Smooth muscle cell (in vitro differentiated cells): ENCODE measurements at regions not wholly inside any gene's neighbourhood (a gene's known extent, or its start where the extent isn't known, plus 50 kb on each side); places are given as distances from the start of the nearest gene placed in this dataset.
A peak's percentile ranks its signal among the peaks of the same experiment; 100 is the strongest.

Experiments used
- DNase-seq: peaks from one replicate; lab custom pipeline; 2025; ENCODE audit not compliant: unreplicated experiment; lab: John Stamatoyannopoulos, UW
- H2AFZ ChIP-seq: fragments of 200-600 bp; sonication (generic); 2 replicates; pipeline ENCODE4 v1.6.0; 2016; ENCODE audit warnings: antibody characterized with exemption, low read depth, mild to moderate bottlenecking
- H3F3A ChIP-seq: fragments of 200-600 bp; sonication (generic); 2 replicates; pipeline ENCODE4 v1.6.0; 2017; ENCODE audit warnings: antibody characterized with exemption, low read depth
- H3K27ac ChIP-seq: fragments of 200-600 bp; sonication (generic); 2 replicates; pipeline ENCODE4 v1.5.1; 2016; ENCODE audit warnings: low read depth, mild to moderate bottlenecking
- H3K27me3 ChIP-seq: fragments of 200-600 bp; sonication (generic); 2 replicates; pipeline ENCODE4 v1.6.1; 2016; ENCODE audit warnings: low read depth, mild to moderate bottlenecking
- H3K36me3 ChIP-seq: fragments of 200-600 bp; sonication (generic); 2 replicates; pipeline ENCODE4 v1.5.1; 2016; ENCODE audit warnings: low read depth
- H3K4me1 ChIP-seq: fragments of 200-600 bp; sonication (generic); 2 replicates; pipeline ENCODE4 v1.5.1; 2016; ENCODE audit warnings: low read depth
- H3K4me2 ChIP-seq: fragments of 200-600 bp; sonication (generic); 2 replicates; pipeline ENCODE4 v1.6.0; 2016; ENCODE audit warnings: mild to moderate bottlenecking
- H3K4me3 ChIP-seq: fragments of 200-600 bp; sonication (generic); 2 replicates; pipeline ENCODE4 v1.5.1; 2016; ENCODE audit warnings: mild to moderate bottlenecking
- H3K79me2 ChIP-seq: fragments of 200-600 bp; sonication (generic); 2 replicates; pipeline ENCODE4 v1.6.0; 2016; ENCODE audit warnings: low read depth, mild to moderate bottlenecking
- H3K9ac ChIP-seq: fragments of 200-600 bp; sonication (generic); 2 replicates; pipeline ENCODE4 v1.6.0; 2016; ENCODE audit warnings: low read depth
- H3K9me3 ChIP-seq: fragments of 200-600 bp; sonication (generic); replicated peaks from 2 replicates; pipeline ENCODE4 v1.5.1; 2016; ENCODE audit warnings: low read depth
- H4K20me1 ChIP-seq: fragments of 200-600 bp; sonication (generic); 2 replicates; pipeline ENCODE4 v1.6.0; 2016; ENCODE audit warnings: low read depth
- CTCF ChIP-seq: fragments of 200-600 bp; sonication (generic); IDR thresholded peaks from 2 replicates; pipeline ENCODE4 v1.5.1; 2017; ENCODE audit warnings: borderline replicate concordance, mild to moderate bottlenecking, antibody characterized with exemption; ENCODE audit not compliant: insufficient read depth, poor library complexity, severe bottlenecking
- WGBS: methylation state at CpG from one replicate; pipeline ENCODE4 v1.1.7; 2016; ENCODE audit warnings: low lambda C conversion rate; 5-methylcytosine and 5-hydroxymethylcytosine counted together

- 88% methylated on average over 6 of the region's 6 CpGs for WGBS
- no peaks in the 10 kb centered on the region for H3K4me1 ChIP-seq
- no peak for TF ChIP-seq CTCF
- no peaks in the 10 kb centered on the region for H3K9me3 ChIP-seq
- no peak overlapping the region for H2AFZ ChIP-seq
- no peaks in the 10 kb centered on the region for H3K36me3 ChIP-seq
- no peaks in the 10 kb centered on the region for H4K20me1 ChIP-seq
- H3K27me3 ChIP-seq = no peaks in the 10 kb centered on the region
- H3F3A ChIP-seq = no peaks in the 10 kb centered on the region
- H3K4me2 ChIP-seq = no peak overlapping the region
- H3K27ac ChIP-seq = no peak overlapping the region
- no peak overlapping the region for H3K9ac ChIP-seq
- DNase-seq = no peak
- H3K79me2 ChIP-seq = no peaks in the 10 kb centered on the region
- no peak overlapping the region for H3K4me3 ChIP-seq
Observed at GRCh38 chr4:18957716-18958115, 936.2 kb upstream of the LCORL start.

- Histone ChIP-seq H3K9ac (no peak overlapping the region), H3K4me3 (no peak overlapping the region), H3K27me3 (no peaks in the 10 kb centered on the region), H3K9me3 (no peaks in the 10 kb centered on the region), H2AFZ (peak overlapping the region; percentile 65), H3K4me2 (no peak overlapping the region), H3K36me3 (no peaks in the 10 kb centered on the region), H4K20me1 (no peaks in the 10 kb centered on the region), H3K79me2 (no peaks in the 10 kb centered on the region), H3K4me1 (no peaks in the 10 kb centered on the region), H3K27ac (no peak overlapping the region), H3F3A (no peaks in the 10 kb centered on the region)
- TF ChIP-seq CTCF = no peak
- DNase-seq = no peak
- 49% methylated on average over 2 of the region's 2 CpGs for WGBS
Observed at GRCh38 chr4:18954538-18954937, 933.0 kb upstream of the LCORL start.

- H3F3A ChIP-seq = no peaks in the 10 kb centered on the region
- H3K79me2 ChIP-seq = no peaks in the 10 kb centered on the region
- no peak overlapping the region for H3K4me3 ChIP-seq
- TF ChIP-seq CTCF = no peak
- no peak overlapping the region for H3K27ac ChIP-seq
- H3K4me1 ChIP-seq = no peaks in the 10 kb centered on the region
- no peak overlapping the region for H2AFZ ChIP-seq
- DNase-seq = no peak
- no peaks in the 10 kb centered on the region for H4K20me1 ChIP-seq
- no peaks in the 10 kb centered on the region for H3K27me3 ChIP-seq
- no peak overlapping the region for H3K9ac ChIP-seq
- H3K9me3 ChIP-seq = no peaks in the 10 kb centered on the region
- no peaks in the 10 kb centered on the region for H3K36me3 ChIP-seq
- no peak overlapping the region for H3K4me2 ChIP-seq
Observed at GRCh38 chr4:18953613-18954012, 932.1 kb upstream of the LCORL start.

GRCh38 chr4:18945464-18945863 is 923.9 kb upstream of the LCORL start:
- no peaks in the 10 kb centered on the region for H3K9me3 ChIP-seq
- no peaks in the 10 kb centered on the region for H3K27me3 ChIP-seq
- WGBS = 95% methylated on average over 2 of the region's 2 CpGs
- no peaks in the 10 kb centered on the region for H4K20me1 ChIP-seq
- no peak overlapping the region for H3K4me2 ChIP-seq
- H3K36me3 ChIP-seq = no peaks in the 10 kb centered on the region
- no peaks in the 10 kb centered on the region for H3K4me1 ChIP-seq
- no peak overlapping the region for H3K27ac ChIP-seq
- no peak for TF ChIP-seq CTCF
- no peak overlapping the region for H3K9ac ChIP-seq
- no peaks in the 10 kb centered on the region for H3F3A ChIP-seq
- no peak for DNase-seq
- H3K79me2 ChIP-seq = no peaks in the 10 kb centered on the region
- no peak overlapping the region for H3K4me3 ChIP-seq
- no peak overlapping the region for H2AFZ ChIP-seq
